HEK293T (cell line): ENCODE measurements at regions not wholly inside any gene's neighbourhood (a gene's known extent, or its start where the extent isn't known, plus 50 kb on each side); places are given as distances from the start of the nearest gene placed in this dataset.

Source experiments
- ARNT ChIP-seq: fragments of 450-650 bp; IDR thresholded peaks from 2 replicates; pipeline ENCODE4 v1.6.1; 2017; ENCODE audit warnings: mild to moderate bottlenecking
- BHLHE40 ChIP-seq: fragments of 450-650 bp; IDR thresholded peaks from 2 replicates; pipeline ENCODE4 v1.6.1; 2016; ENCODE audit warnings: mild to moderate bottlenecking, moderate library complexity, borderline replicate concordance
- FOXA1 ChIP-seq: fragments of 450-650 bp; IDR thresholded peaks from 2 replicates; pipeline ENCODE4 v1.6.1; 2016; ENCODE audit warnings: mild to moderate bottlenecking
- FOXK2 ChIP-seq: fragments of 450-650 bp; IDR thresholded peaks from 2 replicates; pipeline ENCODE4 v1.6.1; 2016; ENCODE audit warnings: mild to moderate bottlenecking
- FOXM1 ChIP-seq: fragments of 450-650 bp; IDR thresholded peaks from 2 replicates; pipeline ENCODE4 v1.6.1; 2017; ENCODE audit warnings: mild to moderate bottlenecking, borderline replicate concordance
- HDGF ChIP-seq: fragments of 450-650 bp; IDR thresholded peaks from 2 replicates; pipeline ENCODE4 v1.6.1; 2017; ENCODE audit warnings: antibody characterized with exemption, borderline replicate concordance
- L3MBTL2 ChIP-seq: fragments of 450-650 bp; conservative IDR thresholded peaks from 2 replicates; pipeline ENCODE4 v1.6.1; 2016; ENCODE audit warnings: mild to moderate bottlenecking
- NFRKB ChIP-seq: fragments of 450-650 bp; IDR thresholded peaks from 2 replicates; pipeline ENCODE4 v1.6.1; 2016; ENCODE audit warnings: mild to moderate bottlenecking, moderate library complexity
- SP1 ChIP-seq: fragments of 450-650 bp; IDR thresholded peaks from 2 replicates; pipeline ENCODE4 v1.6.1; 2017
- SUZ12 ChIP-seq: fragments of 450-650 bp; IDR thresholded peaks from 2 replicates; pipeline ENCODE4 v1.6.1; 2016; ENCODE audit warnings: mild to moderate bottlenecking
- TARDBP ChIP-seq: fragments of 450-650 bp; IDR thresholded peaks from 2 replicates; pipeline ENCODE4 v1.6.1; 2016
- ZNF384 ChIP-seq: fragments of 450-650 bp; IDR thresholded peaks from 2 replicates; pipeline ENCODE4 v1.6.1; 2016
- TF ChIP-seq, protein P1 (sequence below): fragments of 450-650 bp; IDR thresholded peaks from 2 replicates; pipeline ENCODE4 v1.6.1; 2016

DNA sequence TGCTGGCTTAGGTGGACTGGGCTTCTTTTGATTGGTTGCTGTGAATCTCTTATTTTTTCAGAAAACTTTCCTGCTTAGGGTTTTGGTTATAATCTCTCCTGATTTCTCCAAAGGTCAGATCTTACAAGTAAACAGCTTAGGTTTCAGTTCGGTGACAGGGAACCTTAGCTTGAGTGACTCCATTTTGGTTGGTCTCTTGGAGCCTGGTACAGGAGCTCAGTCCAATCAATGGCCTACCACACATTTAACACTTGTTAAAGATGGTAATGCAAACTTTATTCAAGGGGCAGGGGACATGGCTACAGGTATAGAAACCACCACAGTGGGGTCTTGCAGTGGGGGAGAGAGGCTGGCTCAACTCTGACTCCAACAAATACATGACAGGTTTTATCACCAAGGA, 180.9 kb upstream of the THBS1 start:
- TF ChIP-seq SUZ12, result no peak
- TF ChIP-seq ARNT, result no peak
- TF ChIP-seq FOXM1, result no peak
- TF ChIP-seq, protein P1, sequence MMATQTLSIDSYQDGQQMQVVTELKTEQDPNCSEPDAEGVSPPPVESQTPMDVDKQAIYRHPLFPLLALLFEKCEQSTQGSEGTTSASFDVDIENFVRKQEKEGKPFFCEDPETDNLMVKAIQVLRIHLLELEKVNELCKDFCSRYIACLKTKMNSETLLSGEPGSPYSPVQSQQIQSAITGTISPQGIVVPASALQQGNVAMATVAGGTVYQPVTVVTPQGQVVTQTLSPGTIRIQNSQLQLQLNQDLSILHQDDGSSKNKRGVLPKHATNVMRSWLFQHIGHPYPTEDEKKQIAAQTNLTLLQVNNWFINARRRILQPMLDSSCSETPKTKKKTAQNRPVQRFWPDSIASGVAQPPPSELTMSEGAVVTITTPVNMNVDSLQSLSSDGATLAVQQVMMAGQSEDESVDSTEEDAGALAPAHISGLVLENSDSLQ, result no peak
- TF ChIP-seq HDGF, result no peak
- no peak for TF ChIP-seq FOXK2
- no peak for TF ChIP-seq BHLHE40
- TF ChIP-seq TARDBP, result no peak
- no peak for TF ChIP-seq NFRKB
- TF ChIP-seq SP1, result no peak
- no peak for TF ChIP-seq FOXA1
- no peak for TF ChIP-seq ZNF384
- TF ChIP-seq L3MBTL2, result no peak
